Transverse colon (tissue), 3 donors: ENCODE measurements at regions not wholly inside any gene's neighbourhood (a gene's known extent, or its start where the extent isn't known, plus 50 kb on each side); places are given as distances from the start of the nearest gene placed in this dataset.

ENCODE experiments used
- EP300 ChIP-seq: sonication (generic); formaldehyde crosslinking; IDR thresholded peaks from one replicate; pipeline ENCODE4 v1.6.1; 2017; ENCODE audit warnings: antibody characterized with exemption, low read depth
- POLR2A ChIP-seq: fragments of 450-650 bp; IDR thresholded peaks from one replicate; pipeline ENCODE4 v1.6.1; 2016; ENCODE audit warnings: antibody characterized with exemption, mild to moderate bottlenecking, moderate library complexity
- TF ChIP-seq, protein P1 (sequence below), 5 experiments: fragments of 200-600 bp in 3 of 5; fragments of 450-650 bp in 2 of 5; sonication (generic) in 3 of 5; IDR thresholded peaks; 1 replicate in 2 of 5; 2 replicates in 3 of 5; pipeline ENCODE4 v1.5.1; 2016 to 2017; ENCODE audit warnings: antibody characterized with exemption in 5 of 5, inconsistent platforms in 3 of 5, mild to moderate bottlenecking in 2 of 5, moderate library complexity in 1 of 5

DNA sequence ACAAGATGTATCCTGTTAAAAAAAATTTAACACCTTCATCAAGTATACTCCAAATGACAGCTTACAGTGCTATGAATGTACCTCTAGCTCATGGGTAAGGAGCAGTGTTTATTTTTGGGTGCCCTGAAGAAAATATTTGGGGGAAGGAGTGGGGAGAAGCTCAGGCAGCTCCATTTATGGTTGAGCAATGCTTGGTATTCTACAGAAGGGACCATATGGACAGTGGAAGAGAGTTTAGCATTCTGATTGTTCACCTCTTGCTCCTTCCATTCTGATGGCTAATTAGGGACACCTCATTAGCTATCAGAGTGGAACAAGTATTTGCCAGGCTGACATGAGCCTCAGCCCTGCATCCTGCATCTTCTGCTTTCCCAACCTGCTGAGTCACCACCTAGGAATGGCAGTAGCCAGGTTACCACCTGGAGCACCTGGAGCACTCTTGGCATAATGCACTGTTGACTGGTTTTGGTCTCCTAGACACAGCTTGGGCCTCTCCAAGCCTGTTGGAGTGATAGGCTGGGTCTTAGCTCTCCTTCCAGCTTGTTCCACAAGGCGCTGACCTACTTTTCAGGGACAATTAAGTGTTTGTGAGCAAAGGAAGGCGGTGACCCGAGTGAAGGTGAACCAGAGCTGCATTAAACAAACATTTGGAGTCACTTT lies 62.0 kb upstream of the MACF1 start:
- TF ChIP-seq, protein P1, sequence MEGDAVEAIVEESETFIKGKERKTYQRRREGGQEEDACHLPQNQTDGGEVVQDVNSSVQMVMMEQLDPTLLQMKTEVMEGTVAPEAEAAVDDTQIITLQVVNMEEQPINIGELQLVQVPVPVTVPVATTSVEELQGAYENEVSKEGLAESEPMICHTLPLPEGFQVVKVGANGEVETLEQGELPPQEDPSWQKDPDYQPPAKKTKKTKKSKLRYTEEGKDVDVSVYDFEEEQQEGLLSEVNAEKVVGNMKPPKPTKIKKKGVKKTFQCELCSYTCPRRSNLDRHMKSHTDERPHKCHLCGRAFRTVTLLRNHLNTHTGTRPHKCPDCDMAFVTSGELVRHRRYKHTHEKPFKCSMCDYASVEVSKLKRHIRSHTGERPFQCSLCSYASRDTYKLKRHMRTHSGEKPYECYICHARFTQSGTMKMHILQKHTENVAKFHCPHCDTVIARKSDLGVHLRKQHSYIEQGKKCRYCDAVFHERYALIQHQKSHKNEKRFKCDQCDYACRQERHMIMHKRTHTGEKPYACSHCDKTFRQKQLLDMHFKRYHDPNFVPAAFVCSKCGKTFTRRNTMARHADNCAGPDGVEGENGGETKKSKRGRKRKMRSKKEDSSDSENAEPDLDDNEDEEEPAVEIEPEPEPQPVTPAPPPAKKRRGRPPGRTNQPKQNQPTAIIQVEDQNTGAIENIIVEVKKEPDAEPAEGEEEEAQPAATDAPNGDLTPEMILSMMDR (IDR thresholded peaks at IDR 0.05) = no peak
- TF ChIP-seq EP300 (no peak), POLR2A (no peak)
